PFSK-1 (cell line): ENCODE measurements at regions not wholly inside any gene's neighbourhood (a gene's known extent, or its start where the extent isn't known, plus 50 kb on each side); places are given as distances from the start of the nearest gene placed in this dataset.

Experiments used
- REST ChIP-seq, 2 experiments: IDR thresholded peaks; 2 replicates each; pipeline versions ENCODE4 v1.6.1 to v1.8.0; 2011 to 2012; ENCODE audit warnings: low read depth in 2 of 2, low read length in 2 of 2, control low read depth in 1 of 2, inconsistent platforms in 1 of 2, mild to moderate bottlenecking in 1 of 2, moderate library complexity in 1 of 2; ENCODE audit not compliant: insufficient read depth in 1 of 2
- TAF1 ChIP-seq: IDR thresholded peaks from 2 replicates; pipeline ENCODE4 v1.6.1; 2012; ENCODE audit warnings: low read length, control low read depth, borderline replicate concordance; ENCODE audit not compliant: insufficient read depth

- TF ChIP-seq REST (IDR thresholded peaks at IDR 0.05; ENCODE audit: insufficient read depth in 1 of 2, low read depth in 2 of 2, low read length in 2 of 2) (no peak), TAF1 (no peak)
Measured at GRCh38 chr13:91145571-91146205, 201.8 kb upstream of the MIR17HG start.
